Esophagus squamous epithelium (tissue), 4 donors: ENCODE measurements at regions not wholly inside any gene's neighbourhood (a gene's known extent, or its start where the extent isn't known, plus 50 kb on each side); places are given as distances from the start of the nearest gene placed in this dataset.

Experiments
- POLR2A ChIP-seq, 4 donors: fragments of 450-650 bp; IDR thresholded peaks; one replicate each; pipeline ENCODE4 v1.6.1; 2017; ENCODE audit warnings: antibody characterized with exemption in 4 of 4, mild to moderate bottlenecking in 4 of 4, moderate library complexity in 3 of 4
- TF ChIP-seq, protein P1 (sequence below), 6 experiments: fragments of 450-650 bp in 4 of 6; fragments of 200-600 bp in 2 of 6; sonication (generic) in 2 of 6; IDR thresholded peaks; one replicate each; pipeline ENCODE4 v1.5.1; 2016 to 2019; ENCODE audit warnings: antibody characterized with exemption in 6 of 6, mild to moderate bottlenecking in 4 of 6, moderate library complexity in 4 of 6

DNA sequence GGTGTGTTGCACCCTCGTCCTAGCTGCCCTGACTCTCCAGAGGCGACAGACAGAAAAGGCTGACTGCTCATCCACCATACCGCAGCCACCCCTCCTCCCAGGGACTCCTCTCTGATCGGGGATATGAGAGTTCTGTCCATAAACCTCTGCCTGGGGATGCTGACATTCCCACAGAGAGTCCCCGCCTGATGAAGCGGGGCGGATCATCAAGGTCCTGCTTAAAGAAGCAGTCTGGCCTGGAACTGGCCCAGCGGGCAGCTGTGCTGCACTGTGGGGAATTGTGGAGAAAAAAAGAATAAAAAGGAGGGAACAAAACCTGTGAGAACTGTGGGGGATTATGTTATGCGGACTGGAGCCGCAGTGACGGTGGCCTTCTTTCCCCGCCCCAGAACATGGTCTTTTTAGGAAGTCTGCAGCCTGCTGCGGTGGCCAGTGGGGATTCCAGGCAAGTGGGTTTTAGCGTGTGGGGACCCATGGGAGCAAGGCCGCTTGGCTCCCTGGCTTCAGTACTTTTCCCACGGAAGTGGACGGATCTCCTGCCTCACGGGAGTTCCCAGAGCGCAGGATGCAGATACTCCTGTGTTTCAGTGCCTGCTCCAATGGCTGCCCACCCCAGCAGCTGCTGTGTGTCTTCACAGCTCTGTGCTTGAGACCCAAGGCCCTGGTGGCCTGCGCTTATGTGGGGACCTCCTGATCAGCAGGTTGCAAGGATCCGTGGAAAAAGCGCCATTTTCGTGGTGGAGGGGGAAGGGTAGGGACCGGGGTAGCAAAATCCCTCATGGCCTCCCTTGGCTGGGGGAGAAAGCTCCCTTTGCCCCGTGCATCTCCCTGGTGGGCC is 1456.2 kb upstream of the SLC10A2 start:
- TF ChIP-seq, protein P1, sequence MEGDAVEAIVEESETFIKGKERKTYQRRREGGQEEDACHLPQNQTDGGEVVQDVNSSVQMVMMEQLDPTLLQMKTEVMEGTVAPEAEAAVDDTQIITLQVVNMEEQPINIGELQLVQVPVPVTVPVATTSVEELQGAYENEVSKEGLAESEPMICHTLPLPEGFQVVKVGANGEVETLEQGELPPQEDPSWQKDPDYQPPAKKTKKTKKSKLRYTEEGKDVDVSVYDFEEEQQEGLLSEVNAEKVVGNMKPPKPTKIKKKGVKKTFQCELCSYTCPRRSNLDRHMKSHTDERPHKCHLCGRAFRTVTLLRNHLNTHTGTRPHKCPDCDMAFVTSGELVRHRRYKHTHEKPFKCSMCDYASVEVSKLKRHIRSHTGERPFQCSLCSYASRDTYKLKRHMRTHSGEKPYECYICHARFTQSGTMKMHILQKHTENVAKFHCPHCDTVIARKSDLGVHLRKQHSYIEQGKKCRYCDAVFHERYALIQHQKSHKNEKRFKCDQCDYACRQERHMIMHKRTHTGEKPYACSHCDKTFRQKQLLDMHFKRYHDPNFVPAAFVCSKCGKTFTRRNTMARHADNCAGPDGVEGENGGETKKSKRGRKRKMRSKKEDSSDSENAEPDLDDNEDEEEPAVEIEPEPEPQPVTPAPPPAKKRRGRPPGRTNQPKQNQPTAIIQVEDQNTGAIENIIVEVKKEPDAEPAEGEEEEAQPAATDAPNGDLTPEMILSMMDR (IDR thresholded peaks at IDR 0.05) = no peak
- no peak for TF ChIP-seq POLR2A (IDR thresholded peaks at IDR 0.05)
